ENCODE measurements at regions not wholly inside any gene's neighbourhood (a gene's known extent, or its start where the extent isn't known, plus 50 kb on each side); places are given as distances from the start of the nearest gene placed in this dataset.

DNA sequence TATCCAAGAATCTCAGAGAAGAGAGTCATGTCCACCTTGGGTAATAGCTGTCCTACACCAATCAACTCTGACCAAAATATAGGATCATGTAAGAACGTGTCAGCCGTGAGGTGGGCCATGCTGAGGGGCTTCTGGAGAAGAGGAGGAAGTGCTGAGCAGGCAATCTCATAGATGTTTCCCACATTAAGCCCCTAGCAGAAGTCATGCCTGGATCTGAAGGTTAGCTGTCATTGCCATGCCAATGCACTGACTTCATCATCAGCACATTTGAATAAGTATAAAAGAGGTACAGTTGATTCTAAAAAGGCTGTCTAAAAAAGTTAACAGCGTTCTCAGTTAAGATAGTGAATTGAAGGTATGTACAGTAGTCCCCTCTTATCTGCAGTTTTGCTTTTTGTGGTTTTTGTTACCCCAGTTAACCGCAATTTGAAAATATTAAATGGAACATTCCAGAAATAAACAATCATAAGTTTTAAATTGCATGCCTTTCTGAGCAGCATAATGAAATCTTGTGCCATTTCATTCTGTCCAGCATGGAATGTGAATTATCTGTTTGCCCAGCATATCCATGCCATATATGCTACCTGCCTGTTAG, 67.2 kb upstream of the TMEM17 start:
- no peak for TF ChIP-seq POLR2A (IDR thresholded peaks at IDR 0.05)
- no peak for TF ChIP-seq CTCF (IDR thresholded peaks at IDR 0.05)
